ENCODE measurements at regions not wholly inside any gene's neighbourhood (a gene's known extent, or its start where the extent isn't known, plus 50 kb on each side); places are given as distances from the start of the nearest gene placed in this dataset.

DNA sequence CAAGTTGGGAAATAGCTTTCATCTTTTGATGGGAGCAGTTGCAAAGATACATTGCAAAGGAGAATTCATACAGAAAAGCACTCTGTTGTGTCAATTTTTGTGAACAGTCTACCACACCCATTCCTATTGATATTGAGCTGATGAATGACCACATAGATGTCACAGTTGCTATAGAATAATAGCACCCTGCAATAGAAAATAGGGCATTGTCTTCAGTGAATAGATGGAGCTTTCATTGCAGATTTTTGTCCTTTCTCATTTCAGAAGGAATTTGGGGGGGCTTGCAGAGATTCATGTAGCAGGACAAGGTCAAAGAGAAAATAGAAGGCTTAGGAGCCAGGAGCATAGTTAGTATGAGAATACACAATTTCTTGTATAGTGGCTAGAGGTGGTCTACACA, 237.9 kb downstream of the TMEM38B start:
- H3K4me2 ChIP-seq (ENCODE audit: low read depth, low read length, poor library complexity, severe bottlenecking): no peak overlapping the region
- no peaks in the 10 kb centered on the region for H3K27me3 ChIP-seq (ENCODE audit: insufficient read depth, low read length, poor library complexity, severe bottlenecking)
- H2AFZ ChIP-seq (ENCODE audit: low read length): no peak overlapping the region
- 0 out of 2 replicates have a peak, but pooled peaks cover 4% of the 10 kb centered on the region for H3K9me2 ChIP-seq (replicated peaks; ENCODE audit: low read depth, low read length)
- no peak for TF ChIP-seq EZH2phosphoT487 (IDR thresholded peaks at IDR 0.05; ENCODE audit: borderline replicate concordance)
- TF ChIP-seq, protein P1, sequence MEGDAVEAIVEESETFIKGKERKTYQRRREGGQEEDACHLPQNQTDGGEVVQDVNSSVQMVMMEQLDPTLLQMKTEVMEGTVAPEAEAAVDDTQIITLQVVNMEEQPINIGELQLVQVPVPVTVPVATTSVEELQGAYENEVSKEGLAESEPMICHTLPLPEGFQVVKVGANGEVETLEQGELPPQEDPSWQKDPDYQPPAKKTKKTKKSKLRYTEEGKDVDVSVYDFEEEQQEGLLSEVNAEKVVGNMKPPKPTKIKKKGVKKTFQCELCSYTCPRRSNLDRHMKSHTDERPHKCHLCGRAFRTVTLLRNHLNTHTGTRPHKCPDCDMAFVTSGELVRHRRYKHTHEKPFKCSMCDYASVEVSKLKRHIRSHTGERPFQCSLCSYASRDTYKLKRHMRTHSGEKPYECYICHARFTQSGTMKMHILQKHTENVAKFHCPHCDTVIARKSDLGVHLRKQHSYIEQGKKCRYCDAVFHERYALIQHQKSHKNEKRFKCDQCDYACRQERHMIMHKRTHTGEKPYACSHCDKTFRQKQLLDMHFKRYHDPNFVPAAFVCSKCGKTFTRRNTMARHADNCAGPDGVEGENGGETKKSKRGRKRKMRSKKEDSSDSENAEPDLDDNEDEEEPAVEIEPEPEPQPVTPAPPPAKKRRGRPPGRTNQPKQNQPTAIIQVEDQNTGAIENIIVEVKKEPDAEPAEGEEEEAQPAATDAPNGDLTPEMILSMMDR (conservative IDR thresholded peaks at IDR 0.05; ENCODE audit: low read length): no peak
- no peaks in the 10 kb centered on the region for H3K4me1 ChIP-seq (ENCODE audit: insufficient read depth, low read length, poor library complexity, severe bottlenecking)
- no peaks in the 10 kb centered on the region for H4K20me1 ChIP-seq (ENCODE audit: insufficient read depth, low read length, poor library complexity, severe bottlenecking)
- H3K79me2 ChIP-seq (ENCODE audit: insufficient read depth, low read length): no peaks in the 10 kb centered on the region
- no peaks in the 10 kb centered on the region for H3K9me3 ChIP-seq (ENCODE audit: insufficient read depth, low read depth, low read length)
- no peak overlapping the region for H3K9ac ChIP-seq (ENCODE audit: low read depth, low read length, poor library complexity, severe bottlenecking)
- H3F3A ChIP-seq (ENCODE audit: low read depth): no peaks in the 10 kb centered on the region
- no peak overlapping the region for H3K4me3 ChIP-seq (ENCODE audit: low read length, poor library complexity, severe bottlenecking)
- no peaks in the 10 kb centered on the region for H3K36me3 ChIP-seq (ENCODE audit: insufficient read depth, low read length)

GRCh38 chr9:105950448-105950847, 256.1 kb downstream of the TMEM38B start:
- Histone ChIP-seq H3K27me3 (ENCODE audit: insufficient read depth, low read length, poor library complexity, severe bottlenecking) (no peaks in the 10 kb centered on the region), H3K79me2 (ENCODE audit: insufficient read depth, low read length) (no peaks in the 10 kb centered on the region), H3K9me2 (replicated peaks; ENCODE audit: low read depth, low read length) (no peaks in the 10 kb centered on the region), H3K9me3 (ENCODE audit: insufficient read depth, low read depth, low read length) (no peaks in the 10 kb centered on the region; the same call in 1 of the 2 replicates), H2AFZ (ENCODE audit: low read length) (no peak overlapping the region), H3K4me2 (ENCODE audit: low read depth, low read length, poor library complexity, severe bottlenecking) (no peak overlapping the region), H3F3A (ENCODE audit: low read depth) (no peaks in the 10 kb centered on the region), H3K9ac (ENCODE audit: low read depth, low read length, poor library complexity, severe bottlenecking) (no peak overlapping the region), H3K4me1 (ENCODE audit: insufficient read depth, low read length, poor library complexity, severe bottlenecking) (no peaks in the 10 kb centered on the region), H3K36me3 (ENCODE audit: insufficient read depth, low read length) (no peaks in the 10 kb centered on the region), H4K20me1 (ENCODE audit: insufficient read depth, low read length, poor library complexity, severe bottlenecking) (no peaks in the 10 kb centered on the region), H3K4me3 (ENCODE audit: low read length, poor library complexity, severe bottlenecking) (no peak overlapping the region)
- no peak for TF ChIP-seq EZH2phosphoT487 (IDR thresholded peaks at IDR 0.05; ENCODE audit: borderline replicate concordance)
- TF ChIP-seq, protein P1 (conservative IDR thresholded peaks at IDR 0.05; ENCODE audit: low read length): no peak

DNA sequence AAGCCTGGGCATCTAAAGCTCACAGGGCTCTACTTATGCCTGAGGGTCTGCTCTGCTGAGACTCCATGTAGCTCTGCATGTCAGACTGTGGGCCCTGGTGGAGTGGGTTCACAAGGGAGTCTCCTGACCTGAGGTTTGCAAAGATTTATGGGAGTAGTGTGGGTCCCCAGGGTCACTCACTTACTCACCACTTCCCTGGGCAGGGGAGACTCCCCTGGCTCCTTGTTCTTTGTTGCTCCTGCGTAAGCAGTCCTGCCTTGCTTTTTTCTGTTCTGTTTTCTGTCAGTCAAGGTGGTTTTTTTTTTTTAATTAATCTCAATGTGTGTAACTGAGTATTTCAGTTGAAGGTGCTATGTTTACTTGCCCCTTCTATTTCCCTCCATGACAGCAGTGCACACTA, 256.6 kb downstream of the TMEM38B start:
- Histone ChIP-seq H3K79me2 (ENCODE audit: insufficient read depth, low read length) (no peaks in the 10 kb centered on the region), H3K4me2 (ENCODE audit: low read depth, low read length, poor library complexity, severe bottlenecking) (no peak overlapping the region), H3K9ac (ENCODE audit: low read depth, low read length, poor library complexity, severe bottlenecking) (no peak overlapping the region), H3K27me3 (ENCODE audit: insufficient read depth, low read length, poor library complexity, severe bottlenecking) (no peaks in the 10 kb centered on the region), H4K20me1 (ENCODE audit: insufficient read depth, low read length, poor library complexity, severe bottlenecking) (no peaks in the 10 kb centered on the region), H3K36me3 (ENCODE audit: insufficient read depth, low read length) (no peaks in the 10 kb centered on the region), H3K9me3 (ENCODE audit: insufficient read depth, low read depth, low read length) (no peaks in the 10 kb centered on the region; the same call in 1 of the 2 replicates), H3K9me2 (replicated peaks; ENCODE audit: low read depth, low read length) (no peaks in the 10 kb centered on the region), H2AFZ (ENCODE audit: low read length) (no peak overlapping the region), H3F3A (ENCODE audit: low read depth) (no peaks in the 10 kb centered on the region), H3K4me1 (ENCODE audit: insufficient read depth, low read length, poor library complexity, severe bottlenecking) (no peaks in the 10 kb centered on the region), H3K4me3 (ENCODE audit: low read length, poor library complexity, severe bottlenecking) (no peak overlapping the region)
- TF ChIP-seq, protein P1 (conservative IDR thresholded peaks at IDR 0.05; ENCODE audit: low read length): no peak
- TF ChIP-seq EZH2phosphoT487 (IDR thresholded peaks at IDR 0.05; ENCODE audit: borderline replicate concordance): no peak

Data from Loucy (cell line).